HG02840 (cell line): ENCODE measurements at regions not wholly inside any gene's neighbourhood (a gene's known extent, or its start where the extent isn't known, plus 50 kb on each side); places are given as distances from the start of the nearest gene placed in this dataset.
"Not testable (repeated sequence)": the region's sequence is repeated elsewhere in the genome, so short reads cannot be mapped to it uniquely, and the experiment has no call there.

Experiments used
- ATAC-seq: cut with Tn5 transposase; IDR thresholded peaks from one replicate; pipeline ENCODE4 v1.9.1; 2021; ENCODE audit warnings: mild to moderate bottlenecking, moderate library complexity, moderate number of reproducible peaks; ENCODE audit not compliant: unreplicated experiment, low FRiP score

GRCh38 chr2:75949385-75950030 is 238.8 kb upstream of the GCFC2 start:
- ATAC-seq: no peak

GRCh38 chr2:75936311-75936710 is 225.6 kb upstream of the GCFC2 start:
- ATAC-seq: no peak

- ATAC-seq: no peak
These were observed 222.3 kb upstream of the GCFC2 start for GRCh38 chr2:75932996-75933395.

- ATAC-seq: no peak
These were observed 217.4 kb upstream of the GCFC2 start for GRCh38 chr2:75928093-75928492.

GRCh38 chr2:75925331-75926024 is 214.8 kb upstream of the GCFC2 start:
- no peak for ATAC-seq

- ATAC-seq: no peak
These were observed 211.5 kb upstream of the GCFC2 start for GRCh38 chr2:75922191-75922590.

GRCh38 chr2:75920859-75921551 is 210.3 kb upstream of the GCFC2 start:
- ATAC-seq: no peak

- no peak for ATAC-seq
These were observed 205.3 kb upstream of the GCFC2 start for GRCh38 chr2:75915851-75916634.

- ATAC-seq: peak; percentile 68
These were observed 186.2 kb upstream of the GCFC2 start for GRCh38 chr2:75896779-75897366.

- no peak for ATAC-seq
These were observed 183.5 kb upstream of the GCFC2 start for GRCh38 chr2:75894170-75894569.

GRCh38 chr2:75892490-75892889 is 181.8 kb upstream of the GCFC2 start:
- no peak for ATAC-seq

GRCh38 chr2:75882530-75882929 is 171.8 kb upstream of the GCFC2 start:
- no peak for ATAC-seq

GRCh38 chr2:75875606-75876005 is 164.9 kb upstream of the GCFC2 start:
- ATAC-seq: not testable (repeated sequence)

GRCh38 chr2:75871762-75872614 is 161.3 kb upstream of the GCFC2 start:
- ATAC-seq: not testable (repeated sequence)

- no peak for ATAC-seq
These were observed 160.0 kb upstream of the GCFC2 start for GRCh38 chr2:75870651-75871137.

GRCh38 chr2:75870133-75870532 is 159.4 kb upstream of the GCFC2 start:
- no peak for ATAC-seq

- ATAC-seq: no peak
These were observed 155.0 kb upstream of the GCFC2 start for GRCh38 chr2:75865702-75866101.

GRCh38 chr2:75865083-75865482 is 154.4 kb upstream of the GCFC2 start:
- no peak for ATAC-seq

- ATAC-seq: no peak
These were observed 151.8 kb upstream of the GCFC2 start for GRCh38 chr2:75862547-75862946.
